ENCODE measurements at regions not wholly inside any gene's neighbourhood (a gene's known extent, or its start where the extent isn't known, plus 50 kb on each side); places are given as distances from the start of the nearest gene placed in this dataset.
"Not testable (repeated sequence)": the region's sequence is repeated elsewhere in the genome, so short reads cannot be mapped to it uniquely, and the experiment has no call there.

- not testable (repeated sequence) for TF ChIP-seq EZH2 (IDR thresholded peaks at IDR 0.05; ENCODE audit: insufficient read depth, poor library complexity, severe bottlenecking); EZH2phosphoT487 (IDR thresholded peaks at IDR 0.05; ENCODE audit: insufficient read depth, low read depth)
These were observed 583.8 kb downstream of the TBC1D22A start for GRCh38 chr22:47346287-47346686.
